GM23248 (cell line): ENCODE measurements at regions not wholly inside any gene's neighbourhood (a gene's known extent, or its start where the extent isn't known, plus 50 kb on each side); places are given as distances from the start of the nearest gene placed in this dataset.

ENCODE experiments used
- DNase-seq: peaks from one replicate; pipeline ENCODE4 v3.0.0-alpha.2; 2015
- H2AFZ ChIP-seq: fragments of 200-600 bp; sonication (generic); 2 replicates; pipeline ENCODE4 v1.6.1; 2016; ENCODE audit warnings: antibody characterized with exemption
- H3F3A ChIP-seq: fragments of 200-600 bp; sonication (generic); 2 replicates; pipeline ENCODE4 v1.6.1; 2016; ENCODE audit warnings: mild to moderate bottlenecking, antibody characterized with exemption, mixed run types; ENCODE audit not compliant: insufficient read depth
- H3K27ac ChIP-seq: fragments of 200-600 bp; sonication (generic); 2 replicates; pipeline ENCODE4 v1.5.1; 2016; ENCODE audit warnings: mild to moderate bottlenecking
- H3K27me3 ChIP-seq: fragments of 200-600 bp; sonication (generic); replicated peaks from 2 replicates; pipeline ENCODE4 v1.6.1; 2016; ENCODE audit warnings: mild to moderate bottlenecking; ENCODE audit not compliant: insufficient read depth
- H3K36me3 ChIP-seq: fragments of 200-600 bp; sonication (generic); 2 replicates; pipeline ENCODE4 v1.6.1; 2016; ENCODE audit warnings: low read depth, mild to moderate bottlenecking
- H3K4me1 ChIP-seq: fragments of 200-600 bp; sonication (generic); 2 replicates; pipeline ENCODE4 v1.6.1; 2016; ENCODE audit warnings: mild to moderate bottlenecking; ENCODE audit not compliant: insufficient read depth
- H3K4me2 ChIP-seq: fragments of 200-600 bp; sonication (generic); one replicate; pipeline ENCODE4 v1.6.1; 2016; ENCODE audit warnings: mild to moderate bottlenecking; ENCODE audit not compliant: unreplicated experiment
- H3K4me3 ChIP-seq: fragments of 200-600 bp; sonication (generic); 2 replicates; pipeline ENCODE4 v1.5.1; 2016; ENCODE audit warnings: mild to moderate bottlenecking
- H3K79me2 ChIP-seq: fragments of 200-600 bp; sonication (generic); 2 replicates; pipeline ENCODE4 v1.6.1; 2016; ENCODE audit warnings: mild to moderate bottlenecking; ENCODE audit not compliant: insufficient read depth
- H3K9ac ChIP-seq: fragments of 200-600 bp; sonication (generic); 2 replicates; pipeline ENCODE4 v1.6.1; 2016; ENCODE audit warnings: mild to moderate bottlenecking
- H3K9me2 ChIP-seq: fragments of 200-600 bp; sonication (generic); 2 replicates; pipeline ENCODE4 v1.6.1; 2016; ENCODE audit warnings: mixed run types, mild to moderate bottlenecking, moderate library complexity; ENCODE audit not compliant: insufficient read depth
- H3K9me3 ChIP-seq: fragments of 200-600 bp; sonication (generic); one replicate; pipeline ENCODE4 v1.6.1; 2017; ENCODE audit warnings: low read depth
- H4K20me1 ChIP-seq: fragments of 200-600 bp; sonication (generic); 2 replicates; pipeline ENCODE4 v1.6.0; 2016; ENCODE audit not compliant: insufficient read depth
- EZH2 ChIP-seq: fragments of 200-600 bp; sonication (generic); IDR thresholded peaks from 2 replicates; pipeline ENCODE4 v1.6.1; 2018; ENCODE audit warnings: antibody characterized with exemption, mild to moderate bottlenecking; ENCODE audit not compliant: insufficient read depth, poor library complexity, severe bottlenecking
- EZH2phosphoT487 ChIP-seq: fragments of 200-600 bp; sonication (generic); IDR thresholded peaks from 2 replicates; pipeline ENCODE4 v1.6.1; 2018; ENCODE audit warnings: antibody characterized with exemption, moderate library complexity, mild to moderate bottlenecking, low read depth; ENCODE audit not compliant: insufficient read depth
- WGBS, 2 experiments: methylation state at CpG; one replicate each; pipeline ENCODE4 v1.1.6; 2015 to 2017; ENCODE audit warnings: low lambda C conversion rate in 2 of 2, low coverage in 1 of 2; ENCODE audit errors: missing lambda C conversion rate in 2 of 2; 5-methylcytosine and 5-hydroxymethylcytosine counted together
- in situ Hi-C: fragments of 300-500 bp; cut with MboI; formaldehyde crosslinking; loops from 2 replicates; pipeline ENCODE4 v1.15.0; 2020

GRCh38 chr9:4371108-4371507, 71.2 kb upstream of the GLIS3 start:
- in situ Hi-C loops, result loop anchor here (10.0 to 25.0 kb wide), 3 partner anchors 1134 to 1516 kb away; no protein-coding TSS in a partner anchor
- WGBS, 2 experiments, result 20 to 26% methylated on average over 5 of the region's 5 CpGs
- H2AFZ ChIP-seq, result peak overlapping the region; percentile 30; the same call in 1 of the 2 replicates

GRCh38 chr9:4370501-4370900, 70.6 kb upstream of the GLIS3 start:
- H3K27me3 ChIP-seq, result no peaks in the 10 kb centered on the region
- no peak for TF ChIP-seq EZH2
- in situ Hi-C loops, result loop anchor here (10.0 to 25.0 kb wide), 3 partner anchors 1133 to 1516 kb away; no protein-coding TSS in a partner anchor
- H3K9me2 ChIP-seq, result no peaks in the 10 kb centered on the region
- H3K4me1 ChIP-seq, result peaks cover 20% of the 10 kb centered on the region
- no peaks in the 10 kb centered on the region for H4K20me1 ChIP-seq
- peak overlapping the region; percentile 52 for H3K9ac ChIP-seq
- H3K79me2 ChIP-seq, result no peaks in the 10 kb centered on the region
- no peak for DNase-seq
- no peak overlapping the region for H2AFZ ChIP-seq
- 75 to 76% methylated on average over 3 of the region's 3 CpGs for WGBS, 2 experiments
- peaks cover 13% of the 10 kb centered on the region for H3F3A ChIP-seq
- H3K36me3 ChIP-seq, result no peaks in the 10 kb centered on the region
- peak overlapping the region; percentile 73 for H3K27ac ChIP-seq
- peak overlapping the region; percentile 29 for H3K4me2 ChIP-seq
- H3K4me3 ChIP-seq, result no peak overlapping the region
- no peaks in the 10 kb centered on the region for H3K9me3 ChIP-seq

More at GRCh38 chr9:4371108-4371507, 71.2 kb upstream of the GLIS3 start:
- Histone ChIP-seq H3K27ac (peak overlapping the region; percentile 73), H3K9ac (peak overlapping the region; percentile 52; the same call in 1 of the 2 replicates), H3K36me3 (no peaks in the 10 kb centered on the region), H3K27me3 (no peaks in the 10 kb centered on the region), H3K4me1 (peaks cover 26% of the 10 kb centered on the region), H3F3A (peaks cover 19% of the 10 kb centered on the region), H3K4me3 (no peak overlapping the region), H3K79me2 (no peaks in the 10 kb centered on the region), H3K9me2 (no peaks in the 10 kb centered on the region), H4K20me1 (no peaks in the 10 kb centered on the region), H3K4me2 (peak overlapping the region; percentile 29), H3K9me3 (no peaks in the 10 kb centered on the region)
- TF ChIP-seq EZH2 (no peak), EZH2phosphoT487 (no peak)
- peak; percentile 99 for DNase-seq

GRCh38 chr9:4366591-4367330, 66.9 kb upstream of the GLIS3 start:
- Histone ChIP-seq H3K27me3 (no peaks in the 10 kb centered on the region), H3K79me2 (no peaks in the 10 kb centered on the region), H3K36me3 (no peaks in the 10 kb centered on the region), H3K27ac (no peak overlapping the region), H3K4me3 (no peak overlapping the region), H3K9me2 (no peaks in the 10 kb centered on the region), H3K4me1 (peaks cover 14% of the 10 kb centered on the region), H4K20me1 (no peaks in the 10 kb centered on the region), H3K4me2 (no peak overlapping the region), H2AFZ (no peak overlapping the region), H3F3A (0 out of 2 replicates have a peak, but pooled peaks cover 5% of the 10 kb centered on the region), H3K9me3 (no peaks in the 10 kb centered on the region), H3K9ac (no peak overlapping the region)
- DNase-seq, result peak; percentile 70
- in situ Hi-C loops, result loop anchor here (25.0 kb wide), 2 partner anchors 1129 to 1329 kb away; no protein-coding TSS in a partner anchor
- TF ChIP-seq EZH2 (no peak), EZH2phosphoT487 (no peak)
- 61% methylated on average over 12 of the region's 12 CpGs for WGBS, 2 experiments

GRCh38 chr9:4365055-4365454, 65.2 kb upstream of the GLIS3 start:
- no peak for TF ChIP-seq EZH2phosphoT487
- no peak for TF ChIP-seq EZH2
- no peaks in the 10 kb centered on the region for H3K9me2 ChIP-seq
- H3K4me2 ChIP-seq, result no peak overlapping the region
- peaks cover under 1% of the 10 kb centered on the region; the same call in 1 of the 2 replicates for H3K4me1 ChIP-seq
- H3K79me2 ChIP-seq, result no peaks in the 10 kb centered on the region
- in situ Hi-C loops, result loop anchor here (25.0 kb wide), 2 partner anchors 1128 to 1328 kb away; no protein-coding TSS in a partner anchor
- DNase-seq, result no peak
- H3F3A ChIP-seq, result no peaks in the 10 kb centered on the region
- no peaks in the 10 kb centered on the region for H3K27me3 ChIP-seq
- no peak overlapping the region for H2AFZ ChIP-seq
- H3K9ac ChIP-seq, result no peak overlapping the region
- WGBS, 2 experiments, result 93 to 95% methylated on average over 4 of the region's 4 CpGs
- no peaks in the 10 kb centered on the region for H3K9me3 ChIP-seq
- H3K4me3 ChIP-seq, result no peak overlapping the region
- no peaks in the 10 kb centered on the region for H3K36me3 ChIP-seq
- no peaks in the 10 kb centered on the region for H4K20me1 ChIP-seq
- H3K27ac ChIP-seq, result no peak overlapping the region
